GM18517 (cell line): ENCODE measurements at regions not wholly inside any gene's neighbourhood (a gene's known extent, or its start where the extent isn't known, plus 50 kb on each side); places are given as distances from the start of the nearest gene placed in this dataset.

Experiments used
- ATAC-seq: cut with Tn5 transposase; IDR thresholded peaks from one replicate; pipeline ENCODE4 v1.9.1; 2021; ENCODE audit warnings: mild to moderate bottlenecking, moderate library complexity; ENCODE audit not compliant: unreplicated experiment

DNA sequence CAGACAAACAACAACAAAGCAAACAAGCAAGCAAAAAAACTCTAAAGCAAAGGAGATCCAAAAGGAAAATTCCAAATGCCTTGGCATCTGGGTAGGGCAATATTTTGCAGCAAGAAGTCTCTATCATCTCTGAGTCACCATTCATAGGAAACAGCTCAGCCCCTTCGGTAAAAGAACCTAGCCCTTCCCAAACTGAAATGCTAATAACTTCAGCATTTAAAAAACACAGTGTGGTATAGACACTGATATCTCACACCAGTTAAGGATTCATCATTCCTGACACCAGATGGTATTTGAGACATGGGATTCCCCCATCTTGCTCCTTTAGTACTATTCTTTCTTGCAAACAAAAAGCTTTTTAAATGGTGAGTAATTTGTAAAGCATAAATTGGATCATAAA lies 491.8 kb downstream of the TXNL1 start:
- no peak for ATAC-seq

GRCh38 chr18:56142001-56142400 lies 496.4 kb downstream of the TXNL1 start:
- ATAC-seq, result no peak

DNA sequence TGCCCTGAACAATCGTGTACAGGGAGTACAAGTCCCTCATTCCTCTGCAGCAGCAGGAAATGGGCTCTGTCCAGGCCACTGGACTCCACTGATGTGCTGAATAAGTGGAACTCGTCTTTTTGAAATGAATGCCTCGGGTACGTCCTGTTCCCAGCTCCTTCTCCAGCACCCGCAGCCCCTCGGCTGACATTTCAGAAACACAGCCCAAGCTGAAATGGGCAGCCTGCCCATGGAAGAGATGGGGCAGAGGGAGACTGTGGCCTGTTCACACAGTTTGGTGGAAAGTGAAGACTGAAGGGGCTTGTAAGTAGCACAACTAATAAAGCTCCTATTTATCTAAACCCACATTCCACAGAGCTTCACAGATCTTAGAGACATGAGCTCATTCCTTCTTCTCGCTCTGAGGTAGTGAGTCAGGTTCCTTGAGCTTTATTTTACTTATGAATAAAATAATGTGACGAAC lies 498.6 kb downstream of the TXNL1 start:
- ATAC-seq, result no peak

DNA sequence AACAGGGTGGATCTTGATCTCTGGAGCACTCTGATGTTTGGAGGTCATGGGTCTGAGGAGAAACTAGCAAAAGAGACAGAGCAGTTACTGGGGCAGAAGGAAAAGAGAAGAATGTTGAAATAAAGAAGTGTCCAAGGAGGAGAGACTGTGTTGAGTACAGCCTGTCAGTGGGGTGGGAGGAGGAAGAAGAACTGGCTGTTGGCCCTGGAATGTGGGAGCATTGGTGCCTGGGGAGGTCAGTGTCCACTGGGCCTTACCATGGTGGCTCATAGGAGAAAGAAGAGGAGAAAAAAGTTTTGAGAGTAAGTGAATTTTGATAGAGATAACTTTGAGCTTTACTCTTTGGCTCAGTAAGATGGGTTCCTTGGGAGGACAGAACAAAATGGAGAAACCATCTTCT lies 499.0 kb downstream of the TXNL1 start:
- ATAC-seq, result no peak

- no peak for ATAC-seq
Measured at GRCh38 chr18:56136105-56136504, 502.3 kb downstream of the TXNL1 start.

DNA sequence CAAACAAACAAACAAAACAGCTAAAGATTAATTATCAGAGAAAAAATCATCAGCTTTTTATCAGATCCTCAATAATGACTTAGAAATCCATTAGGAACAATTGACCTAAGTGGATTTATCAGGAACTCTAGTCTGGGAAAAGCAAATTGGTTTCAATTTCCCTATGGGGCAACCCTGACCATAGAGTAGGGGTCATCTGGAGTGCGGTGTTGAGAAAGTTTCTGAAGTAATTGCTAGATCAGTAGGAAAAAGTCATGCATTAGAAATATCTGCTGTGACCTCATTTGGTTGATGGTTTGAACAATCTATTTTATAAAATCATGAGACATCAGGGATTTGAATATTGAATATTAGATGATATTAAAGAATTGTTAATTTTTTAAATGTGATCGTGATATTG lies 507.9 kb downstream of the TXNL1 start:
- ATAC-seq, result no peak

DNA sequence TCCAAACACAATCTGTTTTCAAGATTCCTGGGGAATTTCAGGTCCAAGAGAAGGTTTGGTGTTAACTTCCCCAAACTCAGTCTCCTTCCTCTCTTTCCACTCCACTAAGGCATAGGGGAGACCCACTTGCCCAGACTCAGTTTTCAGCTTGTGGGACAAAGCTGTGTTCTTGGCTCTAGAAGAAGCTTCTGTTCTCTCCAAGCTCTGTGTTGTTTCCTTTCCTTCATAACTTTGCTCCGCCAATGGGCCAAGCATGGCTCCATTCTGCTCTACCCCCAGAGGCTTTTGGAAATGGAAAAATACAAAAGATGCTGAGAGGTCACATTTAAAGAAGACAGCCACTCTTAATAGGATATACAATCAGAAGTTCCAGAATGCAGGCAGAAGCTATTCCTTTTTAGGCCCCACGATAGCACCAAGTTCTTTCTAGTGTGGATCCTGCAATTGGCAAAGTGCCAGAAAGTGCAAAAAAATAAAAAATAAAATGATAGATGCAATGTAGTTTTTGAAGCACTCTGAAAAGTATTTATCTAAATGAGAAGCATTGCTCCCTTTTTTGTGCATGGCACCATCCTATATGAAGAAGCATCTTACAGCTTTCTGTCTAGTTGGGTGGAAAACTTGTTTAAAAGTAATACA lies 510.1 kb downstream of the TXNL1 start:
- ATAC-seq, result no peak

- ATAC-seq, result no peak
Measured at GRCh38 chr18:56127322-56128099, 510.9 kb downstream of the TXNL1 start.

DNA sequence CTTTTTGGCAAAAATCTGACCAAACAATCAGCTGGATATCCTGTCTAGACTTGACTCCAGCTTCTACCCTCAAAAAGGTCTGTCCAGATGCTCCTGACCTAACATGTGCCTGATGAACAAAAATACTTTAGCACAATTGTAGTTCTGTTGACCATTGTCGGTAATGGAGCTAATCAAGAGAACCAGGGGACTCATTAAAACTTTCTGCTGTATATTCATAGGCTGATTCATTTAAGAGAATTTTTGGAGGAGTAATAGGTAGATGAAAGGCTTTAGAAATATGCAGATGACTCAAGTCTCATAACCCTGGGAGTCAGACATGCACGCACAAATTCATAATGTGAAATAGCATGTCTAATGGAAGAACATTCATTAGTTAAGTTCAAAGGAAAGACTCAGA lies 514.2 kb downstream of the TXNL1 start:
- no peak for ATAC-seq

- ATAC-seq, result no peak
Measured at GRCh38 chr18:56121669-56122068, 516.7 kb downstream of the TXNL1 start.

- no peak for ATAC-seq
Measured at GRCh38 chr18:56120782-56121181, 517.6 kb downstream of the TXNL1 start.

GRCh38 chr18:56119681-56120080 lies 518.7 kb downstream of the TXNL1 start:
- no peak for ATAC-seq

DNA sequence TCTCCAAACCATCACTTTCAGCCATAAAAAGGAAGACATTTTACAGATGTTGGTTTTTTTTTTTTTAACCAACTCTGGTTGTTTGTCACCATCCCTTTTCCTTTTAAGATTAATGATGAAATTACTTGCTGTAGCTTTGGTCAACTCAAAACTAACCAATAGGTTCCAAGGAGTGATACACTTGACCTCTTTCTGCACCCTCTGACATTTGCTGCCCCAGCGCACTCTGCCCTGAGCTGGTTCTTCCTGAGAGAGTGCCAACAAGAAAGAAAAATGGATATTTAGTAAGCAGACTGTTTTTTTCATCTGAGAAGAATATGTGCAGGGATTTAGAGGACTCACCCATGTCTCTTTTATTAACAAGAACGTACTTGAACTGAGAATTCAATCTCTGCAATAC lies 520.0 kb downstream of the TXNL1 start:
- no peak for ATAC-seq

- no peak for ATAC-seq
Measured at GRCh38 chr18:56115071-56116015, 523.0 kb downstream of the TXNL1 start.

DNA sequence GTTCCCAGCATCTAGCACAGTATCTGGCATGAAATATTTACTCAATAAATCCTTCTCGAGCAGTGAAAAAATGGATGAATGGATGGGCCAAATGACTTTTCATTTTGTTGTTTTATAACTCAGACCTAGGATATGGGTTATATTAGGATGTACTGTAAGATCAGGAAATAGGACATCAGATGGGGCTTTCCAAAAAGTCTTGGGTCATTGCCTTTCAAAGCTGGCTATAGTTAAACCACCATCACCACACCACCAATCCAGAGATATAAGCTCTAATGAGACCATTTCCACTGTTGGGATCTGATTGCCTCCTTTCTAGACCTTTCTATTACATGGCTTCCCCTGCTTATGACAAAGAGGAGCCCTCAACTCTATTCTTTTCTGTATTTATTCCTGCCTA lies 525.0 kb upstream of the TCF4 start:
- ATAC-seq, result no peak

DNA sequence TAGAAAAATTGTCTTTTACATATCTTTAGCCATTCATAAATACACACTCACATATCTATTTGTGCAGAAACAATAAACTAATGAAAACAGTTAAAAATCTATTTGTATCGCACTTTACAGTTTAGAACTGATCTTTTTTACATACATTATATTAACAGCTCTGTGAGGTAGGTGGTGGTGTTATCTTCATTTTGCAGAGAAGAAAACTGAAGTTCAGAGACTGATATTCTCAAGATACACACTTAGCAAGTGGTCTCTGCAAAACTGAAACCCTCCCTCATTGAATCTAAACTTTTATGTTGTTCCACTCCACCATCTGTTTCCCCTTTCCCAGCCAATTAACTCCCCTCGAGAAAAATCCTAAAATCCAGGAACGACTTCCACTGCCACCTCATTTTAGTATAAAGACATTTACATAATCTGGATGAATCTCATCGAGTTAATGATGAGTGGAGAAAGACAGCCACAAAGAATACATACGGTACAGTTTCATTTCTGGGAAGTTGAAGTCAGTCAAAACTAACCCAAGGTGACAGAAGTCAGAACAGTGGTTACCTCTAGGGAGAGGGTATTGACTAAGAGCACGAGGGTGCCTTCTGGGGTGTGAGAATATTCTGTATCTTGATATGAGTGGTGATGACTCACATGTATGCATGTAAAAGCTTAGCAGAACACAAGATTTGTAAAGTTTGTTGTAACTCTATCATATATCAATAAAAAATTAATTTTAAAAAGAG lies 524.2 kb upstream of the TCF4 start:
- ATAC-seq, result peak; percentile 97

- no peak for ATAC-seq
Measured at GRCh38 chr18:56109757-56110156, 521.8 kb upstream of the TCF4 start.

DNA sequence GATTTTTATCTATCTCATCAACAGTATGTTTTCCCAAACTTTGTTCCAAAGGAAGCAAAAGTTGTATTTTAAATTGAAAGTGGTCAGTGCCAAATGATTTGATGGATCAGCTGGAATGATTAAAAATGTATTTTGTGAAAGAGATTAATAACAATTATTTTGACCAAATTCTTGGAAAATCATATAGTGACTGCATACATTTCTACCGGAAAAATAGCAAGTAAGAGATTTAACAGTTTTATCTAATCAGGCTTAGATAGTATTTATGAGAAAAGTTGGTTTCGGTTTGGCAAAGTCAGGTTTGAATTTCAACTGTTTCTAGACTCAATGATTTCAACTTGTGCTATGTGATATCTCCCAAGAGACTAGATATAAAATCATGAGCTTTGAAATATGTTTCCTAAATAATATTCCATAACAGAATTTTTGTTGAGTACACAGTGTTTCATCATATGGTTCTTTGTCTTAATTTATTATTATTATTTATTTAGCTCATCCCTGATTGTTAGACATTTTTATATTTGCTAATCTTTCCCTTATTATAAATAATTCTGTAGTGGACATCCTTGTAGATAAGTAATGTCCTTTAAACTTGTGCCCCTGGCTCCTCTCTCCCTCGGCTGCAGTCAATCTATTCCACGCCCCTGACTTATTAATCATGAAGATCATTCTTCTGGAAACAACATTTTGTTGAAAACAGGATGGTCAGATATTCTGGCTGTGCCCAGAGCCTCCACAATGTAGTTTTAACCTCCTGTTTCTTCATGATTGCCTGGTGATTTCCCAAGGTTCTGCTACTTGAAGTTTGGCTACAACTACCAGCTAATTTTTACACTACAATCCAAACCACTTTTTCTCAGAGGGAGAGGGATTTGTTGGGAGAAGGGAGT lies 520.7 kb upstream of the TCF4 start:
- ATAC-seq, result no peak

- no peak for ATAC-seq
Measured at GRCh38 chr18:56107821-56108477, 520.0 kb upstream of the TCF4 start.
